ENCODE measurements at regions not wholly inside any gene's neighbourhood (a gene's known extent, or its start where the extent isn't known, plus 50 kb on each side); places are given as distances from the start of the nearest gene placed in this dataset.
"Not testable (repeated sequence)": the region's sequence is repeated elsewhere in the genome, so short reads cannot be mapped to it uniquely, and the experiment has no call there.

GRCh38 chr10:3253974-3254373 is 81.4 kb upstream of the PITRM1 start:
- TF ChIP-seq CTCF, POLR2A (IDR thresholded peaks at IDR 0.05): not testable (repeated sequence)
